ENCODE measurements at regions not wholly inside any gene's neighbourhood (a gene's known extent, or its start where the extent isn't known, plus 50 kb on each side); places are given as distances from the start of the nearest gene placed in this dataset.

DNA sequence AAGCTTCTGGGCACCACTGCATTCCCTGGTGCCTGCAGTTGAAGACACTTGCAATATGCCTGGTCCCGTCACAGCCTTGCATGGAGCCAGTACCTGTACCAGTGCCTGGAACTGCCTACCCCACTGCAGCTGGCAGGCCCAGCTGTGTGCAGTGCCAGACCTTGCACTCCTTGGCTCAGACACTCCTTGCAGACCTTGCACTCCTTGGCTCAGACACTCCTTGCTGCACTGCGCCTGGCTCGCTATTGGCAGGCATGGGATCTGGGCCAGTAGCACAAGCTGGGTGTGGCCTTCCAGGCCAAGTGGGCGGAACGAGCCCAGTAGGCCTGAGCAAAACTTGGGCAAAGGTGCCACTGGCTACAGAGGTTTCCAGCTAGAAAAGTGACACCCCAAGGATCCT, 1189.1 kb downstream of the GRIK2 start:
- no peak for TF ChIP-seq MYBL2 (CRISPR knock-in tag; IDR thresholded peaks at IDR 0.05)
- TF ChIP-seq, protein P1, sequence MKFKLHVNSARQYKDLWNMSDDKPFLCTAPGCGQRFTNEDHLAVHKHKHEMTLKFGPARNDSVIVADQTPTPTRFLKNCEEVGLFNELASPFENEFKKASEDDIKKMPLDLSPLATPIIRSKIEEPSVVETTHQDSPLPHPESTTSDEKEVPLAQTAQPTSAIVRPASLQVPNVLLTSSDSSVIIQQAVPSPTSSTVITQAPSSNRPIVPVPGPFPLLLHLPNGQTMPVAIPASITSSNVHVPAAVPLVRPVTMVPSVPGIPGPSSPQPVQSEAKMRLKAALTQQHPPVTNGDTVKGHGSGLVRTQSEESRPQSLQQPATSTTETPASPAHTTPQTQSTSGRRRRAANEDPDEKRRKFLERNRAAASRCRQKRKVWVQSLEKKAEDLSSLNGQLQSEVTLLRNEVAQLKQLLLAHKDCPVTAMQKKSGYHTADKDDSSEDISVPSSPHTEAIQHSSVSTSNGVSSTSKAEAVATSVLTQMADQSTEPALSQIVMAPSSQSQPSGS (CRISPR knock-in tag; IDR thresholded peaks at IDR 0.05; ENCODE audit: borderline replicate concordance, low read depth), result no peak
- TF ChIP-seq, protein P2, sequence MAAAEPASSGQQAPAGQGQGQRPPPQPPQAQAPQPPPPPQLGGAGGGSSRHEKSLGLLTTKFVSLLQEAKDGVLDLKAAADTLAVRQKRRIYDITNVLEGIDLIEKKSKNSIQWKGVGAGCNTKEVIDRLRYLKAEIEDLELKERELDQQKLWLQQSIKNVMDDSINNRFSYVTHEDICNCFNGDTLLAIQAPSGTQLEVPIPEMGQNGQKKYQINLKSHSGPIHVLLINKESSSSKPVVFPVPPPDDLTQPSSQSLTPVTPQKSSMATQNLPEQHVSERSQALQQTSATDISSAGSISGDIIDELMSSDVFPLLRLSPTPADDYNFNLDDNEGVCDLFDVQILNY (CRISPR knock-in tag; IDR thresholded peaks at IDR 0.05), result no peak
- TF ChIP-seq NR1H2 (CRISPR knock-in tag; IDR thresholded peaks at IDR 0.05), result no peak
- TF ChIP-seq, protein P3, sequence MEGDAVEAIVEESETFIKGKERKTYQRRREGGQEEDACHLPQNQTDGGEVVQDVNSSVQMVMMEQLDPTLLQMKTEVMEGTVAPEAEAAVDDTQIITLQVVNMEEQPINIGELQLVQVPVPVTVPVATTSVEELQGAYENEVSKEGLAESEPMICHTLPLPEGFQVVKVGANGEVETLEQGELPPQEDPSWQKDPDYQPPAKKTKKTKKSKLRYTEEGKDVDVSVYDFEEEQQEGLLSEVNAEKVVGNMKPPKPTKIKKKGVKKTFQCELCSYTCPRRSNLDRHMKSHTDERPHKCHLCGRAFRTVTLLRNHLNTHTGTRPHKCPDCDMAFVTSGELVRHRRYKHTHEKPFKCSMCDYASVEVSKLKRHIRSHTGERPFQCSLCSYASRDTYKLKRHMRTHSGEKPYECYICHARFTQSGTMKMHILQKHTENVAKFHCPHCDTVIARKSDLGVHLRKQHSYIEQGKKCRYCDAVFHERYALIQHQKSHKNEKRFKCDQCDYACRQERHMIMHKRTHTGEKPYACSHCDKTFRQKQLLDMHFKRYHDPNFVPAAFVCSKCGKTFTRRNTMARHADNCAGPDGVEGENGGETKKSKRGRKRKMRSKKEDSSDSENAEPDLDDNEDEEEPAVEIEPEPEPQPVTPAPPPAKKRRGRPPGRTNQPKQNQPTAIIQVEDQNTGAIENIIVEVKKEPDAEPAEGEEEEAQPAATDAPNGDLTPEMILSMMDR (IDR thresholded peaks at IDR 0.05), result no peak
- no peak for TF ChIP-seq RELA (CRISPR knock-in tag; IDR thresholded peaks at IDR 0.05; ENCODE audit: borderline replicate concordance)
- no peak for TF ChIP-seq ZBTB21 (CRISPR knock-in tag; IDR thresholded peaks at IDR 0.05; ENCODE audit: borderline replicate concordance)
- no peak for TF ChIP-seq TEAD1 (CRISPR knock-in tag; IDR thresholded peaks at IDR 0.05)
- no peak for TF ChIP-seq NFYB (CRISPR knock-in tag; conservative IDR thresholded peaks at IDR 0.05; ENCODE audit: low read depth)
- TF ChIP-seq, protein P4, sequence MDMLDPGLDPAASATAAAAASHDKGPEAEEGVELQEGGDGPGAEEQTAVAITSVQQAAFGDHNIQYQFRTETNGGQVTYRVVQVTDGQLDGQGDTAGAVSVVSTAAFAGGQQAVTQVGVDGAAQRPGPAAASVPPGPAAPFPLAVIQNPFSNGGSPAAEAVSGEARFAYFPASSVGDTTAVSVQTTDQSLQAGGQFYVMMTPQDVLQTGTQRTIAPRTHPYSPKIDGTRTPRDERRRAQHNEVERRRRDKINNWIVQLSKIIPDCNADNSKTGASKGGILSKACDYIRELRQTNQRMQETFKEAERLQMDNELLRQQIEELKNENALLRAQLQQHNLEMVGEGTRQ (CRISPR knock-in tag; IDR thresholded peaks at IDR 0.05), result no peak
- TF ChIP-seq ATF1 (CRISPR knock-in tag; IDR thresholded peaks at IDR 0.05), result no peak
- TF ChIP-seq, protein P5, sequence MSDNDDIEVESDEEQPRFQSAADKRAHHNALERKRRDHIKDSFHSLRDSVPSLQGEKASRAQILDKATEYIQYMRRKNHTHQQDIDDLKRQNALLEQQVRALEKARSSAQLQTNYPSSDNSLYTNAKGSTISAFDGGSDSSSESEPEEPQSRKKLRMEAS (CRISPR knock-in tag; IDR thresholded peaks at IDR 0.05), result no peak

All from WTC11 (cell line).